WTC11 (cell line): ENCODE measurements at regions not wholly inside any gene's neighbourhood (a gene's known extent, or its start where the extent isn't known, plus 50 kb on each side); places are given as distances from the start of the nearest gene placed in this dataset.

ENCODE experiments used
- ATAC-seq: fragments of 200-7000 bp; cut with Tn5 transposase; 2 replicates; pipeline ENCODE4 v1.10.0; 2021; ENCODE audit warnings: mild to moderate bottlenecking, moderate library complexity
- CTCF ChIA-PET: fragments of 300-600 bp; sonication (Branson Sonifier 250); formaldehyde crosslinking; loops from one replicate; lab custom pipeline; 2021; ENCODE audit warnings: antibody characterized with exemption; lab: Charles Lee
- POLR2A ChIA-PET: fragments of 350-600 bp; sonication (Branson Sonifier 250); formaldehyde crosslinking; loops from one replicate; lab custom pipeline; 2021; ENCODE audit warnings: antibody characterized with exemption; lab: Charles Lee
- DNase-seq: peaks from one replicate; pipeline ENCODE4 v3.0.0; 2021; ENCODE audit warnings: low spot score
- H3K27ac Mint-ChIP-seq: 2 replicates; pipeline ENCODE4 v1.8.0; 2021; ENCODE audit warnings: mixed read lengths
- H3K27me3 Mint-ChIP-seq: 2 replicates; pipeline ENCODE4 v1.8.0; 2021; ENCODE audit warnings: low read depth, mild to moderate bottlenecking, moderate library complexity, mixed read lengths
- H3K36me3 Mint-ChIP-seq: 2 replicates; pipeline ENCODE4 v1.8.0; 2021; ENCODE audit warnings: mixed read lengths
- H3K4me1 Mint-ChIP-seq: 2 replicates; pipeline ENCODE4 v1.8.0; 2022; ENCODE audit warnings: mixed read lengths
- H3K4me3 Mint-ChIP-seq: 2 replicates; pipeline ENCODE4 v1.8.0; 2021; ENCODE audit warnings: mild to moderate bottlenecking, moderate library complexity, mixed read lengths
- H3K9me3 Mint-ChIP-seq: 2 replicates; pipeline ENCODE4 v1.8.0; 2021; ENCODE audit warnings: mixed read lengths
- AFF4 ChIP-seq: sonication (generic); formaldehyde crosslinking; IDR thresholded peaks from 2 replicates; pipeline ENCODE4 v1.8.1; 2023; ENCODE audit warnings: mild to moderate bottlenecking, missing genetic modification reagents, borderline replicate concordance
- AR ChIP-seq: fragments of 250-450 bp; sonication (Bioruptor Pico); IDR thresholded peaks from 2 replicates; pipeline ENCODE4 v1.9.0; 2021; ENCODE audit warnings: mild to moderate bottlenecking
- E2F4 ChIP-seq: sonication (generic); formaldehyde crosslinking; IDR thresholded peaks from 2 replicates; pipeline ENCODE4 v1.8.1; 2022; ENCODE audit warnings: low read depth, mild to moderate bottlenecking, moderate library complexity, missing genetic modification reagents, borderline replicate concordance
- E2F5 ChIP-seq: sonication (generic); formaldehyde crosslinking; IDR thresholded peaks from 2 replicates; pipeline ENCODE4 v1.8.1; 2022; ENCODE audit warnings: mild to moderate bottlenecking, moderate library complexity, missing genetic modification reagents
- ELF4 ChIP-seq: sonication (generic); formaldehyde crosslinking; IDR thresholded peaks from 2 replicates; pipeline ENCODE4 v1.8.1; 2022; ENCODE audit warnings: low read depth, mild to moderate bottlenecking, moderate library complexity, missing genetic modification reagents
- FOXK1 ChIP-seq: sonication (generic); formaldehyde crosslinking; IDR thresholded peaks from 2 replicates; pipeline ENCODE4 v1.8.0; 2022; ENCODE audit warnings: mild to moderate bottlenecking, moderate library complexity, missing genetic modification reagents
- FOXP1 ChIP-seq: sonication (generic); formaldehyde crosslinking; IDR thresholded peaks from 2 replicates; pipeline ENCODE4 v1.8.0; 2022; ENCODE audit warnings: missing genetic modification reagents, mild to moderate bottlenecking, moderate library complexity, borderline replicate concordance
- GABPB1 ChIP-seq: sonication (generic); formaldehyde crosslinking; IDR thresholded peaks from 2 replicates; pipeline ENCODE4 v1.8.1; 2023; ENCODE audit warnings: mild to moderate bottlenecking, missing genetic modification reagents
- IRF1 ChIP-seq: sonication (generic); formaldehyde crosslinking; IDR thresholded peaks from 2 replicates; pipeline ENCODE4 v1.8.0; 2023; ENCODE audit warnings: missing genetic modification reagents
- MXD4 ChIP-seq: fragments of 250-450 bp; sonication (Bioruptor Pico); IDR thresholded peaks from 2 replicates; pipeline ENCODE4 v1.8.0; 2021; ENCODE audit warnings: mild to moderate bottlenecking, moderate library complexity, borderline replicate concordance
- NFE2L1 ChIP-seq: sonication (generic); formaldehyde crosslinking; IDR thresholded peaks from 2 replicates; pipeline ENCODE4 v1.8.1; 2023; ENCODE audit warnings: missing genetic modification reagents
- NR2C2 ChIP-seq: sonication (generic); formaldehyde crosslinking; IDR thresholded peaks from 2 replicates; pipeline ENCODE4 v1.8.0; 2022; ENCODE audit warnings: mild to moderate bottlenecking, missing genetic modification reagents
- TEAD1 ChIP-seq: sonication (generic); formaldehyde crosslinking; IDR thresholded peaks from 2 replicates; pipeline ENCODE4 v1.8.0; 2022; ENCODE audit warnings: mild to moderate bottlenecking, missing genetic modification reagents
- TP53 ChIP-seq: sonication (generic); formaldehyde crosslinking; IDR thresholded peaks from 2 replicates; pipeline ENCODE4 v1.8.1; 2023; ENCODE audit warnings: mild to moderate bottlenecking, missing genetic modification reagents
- USF2 ChIP-seq: sonication (generic); formaldehyde crosslinking; IDR thresholded peaks from 2 replicates; pipeline ENCODE4 v1.8.1; 2023; ENCODE audit warnings: mild to moderate bottlenecking, missing genetic modification reagents, moderate library complexity
- ZNF121 ChIP-seq: sonication (generic); formaldehyde crosslinking; IDR thresholded peaks from 2 replicates; pipeline ENCODE4 v1.8.0; 2023; ENCODE audit warnings: missing genetic modification reagents
- ZNF219 ChIP-seq: sonication (generic); formaldehyde crosslinking; IDR thresholded peaks from 2 replicates; pipeline ENCODE4 v1.8.0; 2023; ENCODE audit warnings: missing genetic modification reagents, mild to moderate bottlenecking, borderline replicate concordance
- ZNF232 ChIP-seq: sonication (generic); formaldehyde crosslinking; IDR thresholded peaks from 2 replicates; pipeline ENCODE4 v1.8.0; 2022; ENCODE audit warnings: mild to moderate bottlenecking, missing genetic modification reagents
- ZNF423 ChIP-seq: fragments of 250-450 bp; sonication (Bioruptor Pico); IDR thresholded peaks from 2 replicates; pipeline ENCODE4 v2.1.2; 2022; ENCODE audit warnings: mild to moderate bottlenecking, moderate library complexity
- ZNF532 ChIP-seq: fragments of 250-450 bp; sonication (Bioruptor Pico); IDR thresholded peaks from 2 replicates; pipeline ENCODE4 v1.9.0; 2021; ENCODE audit warnings: mild to moderate bottlenecking, borderline replicate concordance

GRCh38 chr5:15026011-15026893 lies 154.7 kb upstream of the ANKH start:
- Mint-ChIP-seq H3K36me3 (no peaks in the 10 kb centered on the region), H3K27ac (no peak overlapping the region), H3K4me3 (no peak overlapping the region), H3K27me3 (peaks cover 88% of the 10 kb centered on the region), H3K4me1 (peaks cover 30% of the 10 kb centered on the region), H3K9me3 (peaks cover 13% of the 10 kb centered on the region; the same call in 1 of the 2 replicates)
- DNase-seq (no peak), ATAC-seq (0 out of 2 replicates have a peak, but pooled peaks have one; percentile 12)
- no peak for TF ChIP-seq FOXP1 (CRISPR knock-in tag)
- TF ChIP-seq AFF4 (CRISPR knock-in tag) = no peak
- TF ChIP-seq TP53 (CRISPR knock-in tag) = no peak
- no peak for TF ChIP-seq E2F5 (CRISPR knock-in tag)
- no peak for TF ChIP-seq AR (CRISPR knock-in tag)
- no peak for TF ChIP-seq NFE2L1 (CRISPR knock-in tag)
- no peak for TF ChIP-seq E2F4
- TF ChIP-seq TEAD1 = no peak
- no peak for TF ChIP-seq NR2C2
- no peak for TF ChIP-seq ZNF423 (CRISPR knock-in tag)
- TF ChIP-seq ZNF219 (CRISPR knock-in tag) = no peak
- TF ChIP-seq FOXK1 (CRISPR knock-in tag) = no peak
- TF ChIP-seq ZNF121 (CRISPR knock-in tag) = no peak
- no peak for TF ChIP-seq USF2 (CRISPR knock-in tag)
- TF ChIP-seq MXD4 (CRISPR knock-in tag) = no peak
- ChIA-PET POLR2A (no interaction called here), CTCF (interaction anchor here (0.6 to 1.7 kb wide), 3 partner anchors 80 to 821 kb away, joined by 3 to 8 read pairs (median 3); no protein-coding TSS in a partner anchor)

GRCh38 chr5:15023846-15024245 lies 152.3 kb upstream of the ANKH start:
- H3K4me3 Mint-ChIP-seq = no peak overlapping the region
- H3K27ac Mint-ChIP-seq = no peak overlapping the region
- no peaks in the 10 kb centered on the region for H3K36me3 Mint-ChIP-seq
- POLR2A ChIA-PET = no interaction called here
- no peak for ATAC-seq
- CTCF ChIA-PET = no interaction called here
- H3K4me1 Mint-ChIP-seq = peaks cover 31% of the 10 kb centered on the region
- no peak for DNase-seq
- peaks cover 78% of the 10 kb centered on the region for H3K27me3 Mint-ChIP-seq
- H3K9me3 Mint-ChIP-seq = peaks cover 13% of the 10 kb centered on the region; the same call in 1 of the 2 replicates
- TF ChIP-seq IRF1 = no peak
- TF ChIP-seq MXD4 (CRISPR knock-in tag) = no peak
- no peak for TF ChIP-seq GABPB1 (CRISPR knock-in tag)
- no peak for TF ChIP-seq ELF4
- TF ChIP-seq ZNF232 (CRISPR knock-in tag) = no peak
- TF ChIP-seq ZNF532 (CRISPR knock-in tag) = no peak
